ENCODE measurements at regions not wholly inside any gene's neighbourhood (a gene's known extent, or its start where the extent isn't known, plus 50 kb on each side); places are given as distances from the start of the nearest gene placed in this dataset.

GRCh38 chr21:41651406-41651805 lies 115.4 kb downstream of the RIPK4 start:
- no peak for DNase-seq

- DNase-seq: no peak
Measured at GRCh38 chr21:41650526-41651145, 116.2 kb downstream of the RIPK4 start.

- no peak for DNase-seq
Measured at GRCh38 chr21:41648591-41649031, 118.2 kb downstream of the RIPK4 start.

GRCh38 chr21:41647806-41648561 lies 118.9 kb downstream of the RIPK4 start:
- DNase-seq: no peak

- no peak for DNase-seq
Measured at GRCh38 chr21:41643246-41643966, 123.4 kb downstream of the RIPK4 start.

GRCh38 chr21:41641821-41642701 lies 124.8 kb downstream of the RIPK4 start:
- no peak for DNase-seq

- DNase-seq: no peak
Measured at GRCh38 chr21:41641510-41641815, 125.4 kb downstream of the RIPK4 start.

- DNase-seq: no peak
Measured at GRCh38 chr21:41640748-41641509, 125.9 kb downstream of the RIPK4 start.

- no peak for DNase-seq
Measured at GRCh38 chr21:41639766-41640165, 127.1 kb downstream of the RIPK4 start.

GRCh38 chr21:41639336-41639735 lies 127.5 kb downstream of the RIPK4 start:
- DNase-seq: no peak

GRCh38 chr21:41638201-41638790 lies 128.6 kb downstream of the RIPK4 start:
- DNase-seq: no peak

- no peak for DNase-seq
Measured at GRCh38 chr21:41636636-41637630, 129.0 kb upstream of the TMPRSS2 start.

- no peak for DNase-seq
Measured at GRCh38 chr21:41635874-41636273, 127.9 kb upstream of the TMPRSS2 start.

GRCh38 chr21:41634858-41635257 lies 126.9 kb upstream of the TMPRSS2 start:
- no peak for DNase-seq

GRCh38 chr21:41634211-41634694 lies 126.3 kb upstream of the TMPRSS2 start:
- DNase-seq: no peak

- no peak for DNase-seq
Measured at GRCh38 chr21:41633627-41634026, 125.7 kb upstream of the TMPRSS2 start.

- no peak for DNase-seq
Measured at GRCh38 chr21:41632748-41633475, 125.0 kb upstream of the TMPRSS2 start.

- peak in 1 of 2 experiments; percentile 32 for DNase-seq
Measured at GRCh38 chr21:41631564-41632461, 123.9 kb upstream of the TMPRSS2 start.

- DNase-seq: no peak
Measured at GRCh38 chr21:41630917-41631316, 123.0 kb upstream of the TMPRSS2 start.
